Uterus (tissue), 2 donors: ENCODE measurements at regions not wholly inside any gene's neighbourhood (a gene's known extent, or its start where the extent isn't known, plus 50 kb on each side); places are given as distances from the start of the nearest gene placed in this dataset.
"Not testable (repeated sequence)": the region's sequence is repeated elsewhere in the genome, so short reads cannot be mapped to it uniquely, and the experiment has no call there.

Source experiments
- POLR2A ChIP-seq, 2 donors: fragments of 450-650 bp; IDR thresholded peaks; one replicate each; pipeline ENCODE4 v1.6.1; 2016; ENCODE audit warnings: antibody characterized with exemption in 2 of 2, mild to moderate bottlenecking in 1 of 2, moderate library complexity in 1 of 2
- TF ChIP-seq, protein P1 (sequence below), 4 experiments: fragments of 200-600 bp in 2 of 4; fragments of 450-650 bp in 2 of 4; sonication (generic) in 2 of 4; IDR thresholded peaks; one replicate each; pipeline ENCODE4 v1.5.1; 2016 to 2019; ENCODE audit warnings: antibody characterized with exemption in 4 of 4, mild to moderate bottlenecking in 2 of 4, moderate library complexity in 1 of 4

DNA sequence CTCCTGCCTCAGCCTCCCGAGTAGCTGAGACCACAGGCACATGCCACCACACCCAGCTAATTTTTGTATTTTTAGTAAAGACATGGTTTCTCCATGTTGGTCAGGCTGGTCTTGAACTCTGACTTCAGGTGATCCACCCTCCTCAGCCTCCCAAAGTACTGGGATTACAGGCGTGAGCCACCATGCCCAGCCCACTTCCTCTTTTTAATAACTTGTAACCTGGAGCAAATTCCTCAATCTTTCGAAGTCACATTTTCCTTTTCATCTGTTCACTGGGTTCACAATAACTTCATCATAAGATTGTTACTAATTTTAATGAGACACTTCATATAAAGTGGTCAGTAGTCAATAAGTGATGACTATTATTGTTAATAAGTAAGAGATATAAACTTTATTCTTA lies 193.3 kb upstream of the FERD3L start:
- TF ChIP-seq, protein P1, sequence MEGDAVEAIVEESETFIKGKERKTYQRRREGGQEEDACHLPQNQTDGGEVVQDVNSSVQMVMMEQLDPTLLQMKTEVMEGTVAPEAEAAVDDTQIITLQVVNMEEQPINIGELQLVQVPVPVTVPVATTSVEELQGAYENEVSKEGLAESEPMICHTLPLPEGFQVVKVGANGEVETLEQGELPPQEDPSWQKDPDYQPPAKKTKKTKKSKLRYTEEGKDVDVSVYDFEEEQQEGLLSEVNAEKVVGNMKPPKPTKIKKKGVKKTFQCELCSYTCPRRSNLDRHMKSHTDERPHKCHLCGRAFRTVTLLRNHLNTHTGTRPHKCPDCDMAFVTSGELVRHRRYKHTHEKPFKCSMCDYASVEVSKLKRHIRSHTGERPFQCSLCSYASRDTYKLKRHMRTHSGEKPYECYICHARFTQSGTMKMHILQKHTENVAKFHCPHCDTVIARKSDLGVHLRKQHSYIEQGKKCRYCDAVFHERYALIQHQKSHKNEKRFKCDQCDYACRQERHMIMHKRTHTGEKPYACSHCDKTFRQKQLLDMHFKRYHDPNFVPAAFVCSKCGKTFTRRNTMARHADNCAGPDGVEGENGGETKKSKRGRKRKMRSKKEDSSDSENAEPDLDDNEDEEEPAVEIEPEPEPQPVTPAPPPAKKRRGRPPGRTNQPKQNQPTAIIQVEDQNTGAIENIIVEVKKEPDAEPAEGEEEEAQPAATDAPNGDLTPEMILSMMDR (IDR thresholded peaks at IDR 0.05) = not testable (repeated sequence)
- TF ChIP-seq POLR2A (IDR thresholded peaks at IDR 0.05) = not testable (repeated sequence)
